ENCODE measurements at regions not wholly inside any gene's neighbourhood (a gene's known extent, or its start where the extent isn't known, plus 50 kb on each side); places are given as distances from the start of the nearest gene placed in this dataset.

GRCh38 chrX:40462795-40463194, 118.0 kb upstream of the ATP6AP2 start:
- TF ChIP-seq CTCF (conservative IDR thresholded peaks at IDR 0.05; ENCODE audit: low read depth, low read length): no peak
- H3K4me3 ChIP-seq (ENCODE audit: low read depth, low read length): no peak overlapping the region
- no peak for DNase-seq (ENCODE audit: low read depth)

- H3K4me3 ChIP-seq (ENCODE audit: low read depth, low read length): no peak overlapping the region
- no peak for TF ChIP-seq CTCF (conservative IDR thresholded peaks at IDR 0.05; ENCODE audit: low read depth, low read length)
- DNase-seq (ENCODE audit: low read depth): no peak
Measured at GRCh38 chrX:40460926-40461325, 119.8 kb upstream of the ATP6AP2 start.

DNA sequence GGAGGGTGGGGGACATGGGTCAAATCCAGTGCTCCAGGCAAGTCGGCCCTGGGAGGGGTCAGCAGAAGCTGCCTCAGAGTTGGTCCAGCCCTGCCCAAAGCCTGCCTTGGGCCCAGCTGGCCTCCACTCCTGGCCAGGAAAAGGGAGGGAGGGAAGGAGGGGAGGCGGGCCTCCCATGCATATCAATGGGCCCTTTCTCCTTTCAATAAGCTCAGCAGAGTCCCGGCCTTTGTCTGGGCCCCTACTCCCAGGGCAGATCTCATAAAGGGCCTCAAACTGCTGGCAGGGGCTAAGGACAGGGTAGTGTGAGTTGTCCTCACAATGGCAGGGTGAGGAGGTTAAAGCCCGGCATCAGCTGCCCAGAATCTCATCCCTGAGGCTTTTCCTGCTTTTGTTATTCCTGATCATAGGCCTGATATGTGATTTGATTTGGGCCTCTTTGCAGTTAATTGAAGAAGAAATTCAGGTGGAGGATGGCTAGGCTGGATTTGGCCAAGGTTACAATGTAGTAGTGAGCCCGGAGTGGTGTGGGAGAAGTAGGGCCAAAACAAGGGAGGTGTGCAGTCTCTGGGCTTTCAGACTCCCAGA, 121.1 kb upstream of the ATP6AP2 start:
- DNase-seq (ENCODE audit: low read depth): no peak

GRCh38 chrX:40457406-40457805, 123.4 kb upstream of the ATP6AP2 start:
- TF ChIP-seq CTCF (conservative IDR thresholded peaks at IDR 0.05; ENCODE audit: low read depth, low read length): no peak
- H3K4me3 ChIP-seq (ENCODE audit: low read depth, low read length): no peak overlapping the region
- DNase-seq (ENCODE audit: low read depth): no peak

More for the DNA sequence above, 121.1 kb upstream of the ATP6AP2 start:
- H3K4me3 ChIP-seq (ENCODE audit: low read depth, low read length): no peak overlapping the region
- TF ChIP-seq CTCF (conservative IDR thresholded peaks at IDR 0.05; ENCODE audit: low read depth, low read length): no peak

GRCh38 chrX:40452031-40452430, 128.7 kb upstream of the ATP6AP2 start:
- no peak for DNase-seq (ENCODE audit: low read depth)
- H3K4me3 ChIP-seq (ENCODE audit: low read depth, low read length): no peak overlapping the region
- no peak for TF ChIP-seq CTCF (conservative IDR thresholded peaks at IDR 0.05; ENCODE audit: low read depth, low read length)

DNA sequence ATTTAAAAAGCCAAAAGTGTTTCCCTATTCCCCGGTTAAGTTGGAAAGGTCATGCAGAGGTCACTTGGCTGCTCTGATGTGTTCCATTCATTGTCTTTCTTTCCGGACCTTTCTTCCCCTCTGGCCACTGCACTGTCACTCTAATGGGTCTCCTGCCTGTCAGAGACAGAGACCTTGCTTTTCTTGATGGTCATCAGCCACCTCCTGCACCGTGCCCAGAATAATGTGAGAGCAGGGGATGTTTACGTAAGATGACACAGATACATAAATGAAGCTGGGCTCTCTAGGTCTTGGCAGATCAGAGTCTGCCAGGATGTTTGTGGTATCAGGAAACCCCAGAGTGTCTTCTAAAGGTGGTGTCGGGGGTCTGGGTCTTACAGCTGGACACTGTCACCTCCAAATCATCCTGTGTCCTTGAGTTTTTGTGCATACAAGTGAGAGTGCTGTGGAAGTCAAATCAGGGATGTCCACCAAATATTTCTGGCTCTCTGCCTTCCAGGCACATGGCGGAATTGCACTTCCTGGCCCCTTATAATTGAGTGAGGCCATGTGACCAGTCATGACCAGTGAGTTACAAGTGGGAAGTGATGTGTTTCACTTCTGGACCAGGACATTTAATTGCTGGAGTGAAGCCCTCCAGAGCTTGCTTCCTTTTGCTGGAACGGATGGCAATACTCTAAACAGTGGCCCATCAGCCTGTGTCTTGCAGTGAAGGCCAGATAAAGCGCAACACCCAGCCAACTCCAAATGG, 130.6 kb upstream of the ATP6AP2 start:
- TF ChIP-seq CTCF (conservative IDR thresholded peaks at IDR 0.05; ENCODE audit: low read depth, low read length): no peak
- H3K4me3 ChIP-seq (ENCODE audit: low read depth, low read length): no peak overlapping the region
- no peak for DNase-seq (ENCODE audit: low read depth)

GRCh38 chrX:40449396-40449795, 131.4 kb upstream of the ATP6AP2 start:
- TF ChIP-seq CTCF (conservative IDR thresholded peaks at IDR 0.05; ENCODE audit: low read depth, low read length): no peak

More at GRCh38 chrX:40449396-40449795, 131.4 kb upstream of the ATP6AP2 start:
- no peak for DNase-seq (ENCODE audit: low read depth)
- H3K4me3 ChIP-seq (ENCODE audit: low read depth, low read length): no peak overlapping the region
